GM12872 (cell line): ENCODE measurements at regions not wholly inside any gene's neighbourhood (a gene's known extent, or its start where the extent isn't known, plus 50 kb on each side); places are given as distances from the start of the nearest gene placed in this dataset.

Experiments used
- TF ChIP-seq, protein P1 (sequence below): IDR thresholded peaks from 3 replicates; pipeline ENCODE4 v1.5.1; 2011; ENCODE audit warnings: low read depth, mild to moderate bottlenecking, low read length, moderate library complexity; ENCODE audit not compliant: insufficient read depth

DNA sequence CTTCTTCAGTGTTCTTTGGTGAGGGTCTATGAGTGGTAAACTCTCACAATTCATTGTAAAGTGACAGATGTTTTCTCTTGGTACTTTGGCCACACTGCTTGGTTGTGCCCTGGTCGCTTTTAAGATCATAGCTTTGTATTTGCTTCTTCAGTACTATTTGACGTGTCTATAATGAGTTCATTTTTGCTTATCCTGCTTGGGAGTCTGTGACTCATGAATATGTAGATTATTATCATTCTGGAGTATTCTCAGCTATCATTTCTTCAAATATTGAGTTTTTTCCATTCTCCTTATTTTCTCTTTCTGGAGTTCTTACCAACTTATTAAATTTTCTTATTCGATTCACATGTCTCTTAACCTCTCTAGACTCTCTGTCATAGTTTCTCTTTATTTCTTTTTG, 73.0 kb upstream of the HS6ST1 start:
- TF ChIP-seq, protein P1, sequence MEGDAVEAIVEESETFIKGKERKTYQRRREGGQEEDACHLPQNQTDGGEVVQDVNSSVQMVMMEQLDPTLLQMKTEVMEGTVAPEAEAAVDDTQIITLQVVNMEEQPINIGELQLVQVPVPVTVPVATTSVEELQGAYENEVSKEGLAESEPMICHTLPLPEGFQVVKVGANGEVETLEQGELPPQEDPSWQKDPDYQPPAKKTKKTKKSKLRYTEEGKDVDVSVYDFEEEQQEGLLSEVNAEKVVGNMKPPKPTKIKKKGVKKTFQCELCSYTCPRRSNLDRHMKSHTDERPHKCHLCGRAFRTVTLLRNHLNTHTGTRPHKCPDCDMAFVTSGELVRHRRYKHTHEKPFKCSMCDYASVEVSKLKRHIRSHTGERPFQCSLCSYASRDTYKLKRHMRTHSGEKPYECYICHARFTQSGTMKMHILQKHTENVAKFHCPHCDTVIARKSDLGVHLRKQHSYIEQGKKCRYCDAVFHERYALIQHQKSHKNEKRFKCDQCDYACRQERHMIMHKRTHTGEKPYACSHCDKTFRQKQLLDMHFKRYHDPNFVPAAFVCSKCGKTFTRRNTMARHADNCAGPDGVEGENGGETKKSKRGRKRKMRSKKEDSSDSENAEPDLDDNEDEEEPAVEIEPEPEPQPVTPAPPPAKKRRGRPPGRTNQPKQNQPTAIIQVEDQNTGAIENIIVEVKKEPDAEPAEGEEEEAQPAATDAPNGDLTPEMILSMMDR: no peak

- TF ChIP-seq, protein P1: no peak
Observed at GRCh38 chr2:128392207-128392606, 73.5 kb upstream of the HS6ST1 start.

DNA sequence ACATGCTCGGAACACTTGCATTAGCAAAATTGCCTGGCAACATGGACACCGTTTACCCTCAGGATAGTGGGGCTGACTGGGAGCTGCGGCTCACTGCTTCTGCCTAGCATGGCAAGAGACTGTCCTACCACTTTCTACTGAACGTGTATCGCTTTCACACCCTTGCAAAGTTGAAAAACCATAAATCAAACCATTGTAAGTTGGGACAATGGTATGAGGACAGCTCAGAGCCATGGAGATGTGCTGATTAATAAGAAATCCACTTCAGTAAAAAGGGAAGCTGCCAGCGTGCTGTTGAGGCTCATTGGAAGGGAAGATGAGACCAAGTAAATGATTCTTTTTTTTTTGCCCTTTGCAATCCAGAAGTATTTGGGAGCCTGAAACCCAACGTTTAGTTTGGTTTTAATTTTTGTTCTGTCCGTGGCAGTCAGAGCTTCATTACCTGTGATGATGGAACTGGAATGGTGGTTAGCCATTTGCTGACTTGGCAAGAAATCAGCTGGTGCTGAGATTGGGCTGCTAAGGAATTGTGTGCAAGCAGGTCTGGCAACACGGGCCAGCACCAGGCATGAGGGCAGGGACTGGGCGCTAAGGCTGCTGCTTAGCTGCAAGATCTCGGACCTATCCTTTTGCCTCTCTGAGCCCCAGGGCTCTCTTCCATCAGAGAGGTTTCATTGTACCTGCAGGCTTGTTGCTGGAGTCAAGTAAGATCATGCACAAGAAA, 75.5 kb upstream of the HS6ST1 start:
- TF ChIP-seq, protein P1: no peak

- TF ChIP-seq, protein P1: no peak
Observed at GRCh38 chr2:128395196-128395595, 76.5 kb upstream of the HS6ST1 start.

- TF ChIP-seq, protein P1: no peak
Observed at GRCh38 chr2:128395640-128396499, 77.2 kb upstream of the HS6ST1 start.

- TF ChIP-seq, protein P1: no peak
Observed at GRCh38 chr2:128396500-128396891, 77.8 kb upstream of the HS6ST1 start.

DNA sequence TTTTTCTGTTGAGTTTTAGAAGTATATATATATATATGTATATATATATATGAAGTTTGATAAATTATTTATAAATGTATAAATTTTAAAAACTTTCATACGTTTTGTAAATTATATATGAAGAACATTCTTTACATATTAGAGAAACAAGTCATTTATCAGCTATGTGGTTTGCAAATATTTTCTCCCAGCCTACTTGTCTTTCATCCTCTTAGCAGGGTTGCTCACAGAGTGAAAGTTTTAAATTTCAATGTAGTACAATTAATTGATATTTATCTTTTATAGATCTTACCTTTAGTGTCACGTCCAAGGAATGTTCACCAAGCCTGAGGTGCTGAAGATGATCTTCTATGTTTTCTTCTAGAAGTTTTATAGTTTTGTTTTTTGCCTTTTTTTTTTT, 78.3 kb upstream of the HS6ST1 start:
- TF ChIP-seq, protein P1: no peak
